WTC11 (cell line): ENCODE measurements at regions not wholly inside any gene's neighbourhood (a gene's known extent, or its start where the extent isn't known, plus 50 kb on each side); places are given as distances from the start of the nearest gene placed in this dataset.

ENCODE experiments used
- CBFB ChIP-seq: sonication (generic); formaldehyde crosslinking; IDR thresholded peaks from 2 replicates; pipeline ENCODE4 v1.8.1; 2022; ENCODE audit warnings: mild to moderate bottlenecking, low read depth, missing genetic modification reagents
- TF ChIP-seq, protein P1 (sequence below): fragments of 200-600 bp; IDR thresholded peaks from 2 replicates; pipeline ENCODE4 v1.8.0; 2022; ENCODE audit warnings: antibody characterized with exemption

DNA sequence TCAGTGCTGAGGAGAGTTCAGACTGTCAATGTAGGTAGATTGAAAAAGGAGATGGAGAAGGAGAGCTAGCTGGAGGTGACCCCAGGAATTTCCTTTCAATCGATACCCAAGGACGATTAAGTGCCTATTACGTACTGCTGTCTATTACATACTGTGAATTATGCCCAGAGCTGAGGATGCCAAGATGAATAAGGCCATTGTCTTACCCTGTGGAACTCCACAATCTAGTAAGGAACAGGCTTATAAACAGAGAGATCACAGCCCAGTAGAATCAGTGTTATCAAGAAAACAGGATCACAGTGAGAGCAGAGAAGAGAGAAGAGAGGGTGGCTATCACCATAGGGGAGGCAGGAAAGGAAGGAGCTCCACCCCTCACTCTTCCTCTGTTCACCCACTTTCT is 54.1 kb upstream of the PDE8B start:
- TF ChIP-seq, protein P1, sequence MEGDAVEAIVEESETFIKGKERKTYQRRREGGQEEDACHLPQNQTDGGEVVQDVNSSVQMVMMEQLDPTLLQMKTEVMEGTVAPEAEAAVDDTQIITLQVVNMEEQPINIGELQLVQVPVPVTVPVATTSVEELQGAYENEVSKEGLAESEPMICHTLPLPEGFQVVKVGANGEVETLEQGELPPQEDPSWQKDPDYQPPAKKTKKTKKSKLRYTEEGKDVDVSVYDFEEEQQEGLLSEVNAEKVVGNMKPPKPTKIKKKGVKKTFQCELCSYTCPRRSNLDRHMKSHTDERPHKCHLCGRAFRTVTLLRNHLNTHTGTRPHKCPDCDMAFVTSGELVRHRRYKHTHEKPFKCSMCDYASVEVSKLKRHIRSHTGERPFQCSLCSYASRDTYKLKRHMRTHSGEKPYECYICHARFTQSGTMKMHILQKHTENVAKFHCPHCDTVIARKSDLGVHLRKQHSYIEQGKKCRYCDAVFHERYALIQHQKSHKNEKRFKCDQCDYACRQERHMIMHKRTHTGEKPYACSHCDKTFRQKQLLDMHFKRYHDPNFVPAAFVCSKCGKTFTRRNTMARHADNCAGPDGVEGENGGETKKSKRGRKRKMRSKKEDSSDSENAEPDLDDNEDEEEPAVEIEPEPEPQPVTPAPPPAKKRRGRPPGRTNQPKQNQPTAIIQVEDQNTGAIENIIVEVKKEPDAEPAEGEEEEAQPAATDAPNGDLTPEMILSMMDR: no peak
- no peak for TF ChIP-seq CBFB
